OCI-M2 (cell line): ENCODE measurements at regions not wholly inside any gene's neighbourhood (a gene's known extent, or its start where the extent isn't known, plus 50 kb on each side); places are given as distances from the start of the nearest gene placed in this dataset.

Source experiments
- DNase-seq: peaks from one replicate; lab custom pipeline; 2025; ENCODE audit not compliant: unreplicated experiment; lab: John Stamatoyannopoulos, UW

DNA sequence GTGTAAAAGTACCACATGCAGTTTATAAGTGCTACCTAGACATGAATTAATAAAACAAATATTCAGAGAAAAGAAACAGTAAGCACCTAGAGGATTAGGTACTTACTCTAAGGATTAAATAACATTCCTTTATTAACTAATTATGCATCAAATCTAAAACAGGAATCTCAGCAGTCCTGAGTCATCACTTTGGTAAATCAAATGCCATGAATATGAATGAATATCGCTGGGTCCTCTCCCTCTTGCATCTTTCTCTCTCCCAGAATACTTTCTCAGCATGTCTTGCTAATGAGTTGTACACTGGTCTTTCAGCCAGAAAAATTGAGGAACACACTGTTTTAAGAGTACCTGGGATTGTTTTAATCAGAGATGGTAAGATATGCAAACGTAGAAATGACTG lies 225.5 kb upstream of the NFE2L3 start:
- DNase-seq, result no peak

- no peak for DNase-seq
Observed at GRCh38 chr7:25926891-25927625, 224.9 kb upstream of the NFE2L3 start.

GRCh38 chr7:25927626-25927978 lies 224.4 kb upstream of the NFE2L3 start:
- no peak for DNase-seq

GRCh38 chr7:25928549-25929330 lies 223.3 kb upstream of the NFE2L3 start:
- no peak for DNase-seq

DNA sequence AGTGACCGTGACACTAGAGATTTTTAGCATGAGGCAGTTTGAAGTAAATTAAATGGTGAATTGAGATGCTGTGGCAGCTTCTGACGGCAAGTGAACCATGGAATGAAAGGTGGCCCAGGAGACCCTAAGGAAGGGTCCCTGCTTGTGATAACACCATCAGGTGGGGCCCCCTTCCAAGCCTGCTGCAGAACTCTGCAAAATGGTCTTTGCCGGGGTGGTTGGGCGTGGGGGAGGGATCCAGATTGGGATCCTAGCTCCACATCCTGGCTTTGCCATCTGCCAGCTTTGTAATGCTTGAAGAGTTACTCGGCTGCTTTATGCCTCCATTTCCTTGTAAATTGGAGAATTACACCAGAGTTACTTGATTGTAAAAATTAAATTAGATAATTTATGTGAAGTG lies 222.6 kb upstream of the NFE2L3 start:
- no peak for DNase-seq

DNA sequence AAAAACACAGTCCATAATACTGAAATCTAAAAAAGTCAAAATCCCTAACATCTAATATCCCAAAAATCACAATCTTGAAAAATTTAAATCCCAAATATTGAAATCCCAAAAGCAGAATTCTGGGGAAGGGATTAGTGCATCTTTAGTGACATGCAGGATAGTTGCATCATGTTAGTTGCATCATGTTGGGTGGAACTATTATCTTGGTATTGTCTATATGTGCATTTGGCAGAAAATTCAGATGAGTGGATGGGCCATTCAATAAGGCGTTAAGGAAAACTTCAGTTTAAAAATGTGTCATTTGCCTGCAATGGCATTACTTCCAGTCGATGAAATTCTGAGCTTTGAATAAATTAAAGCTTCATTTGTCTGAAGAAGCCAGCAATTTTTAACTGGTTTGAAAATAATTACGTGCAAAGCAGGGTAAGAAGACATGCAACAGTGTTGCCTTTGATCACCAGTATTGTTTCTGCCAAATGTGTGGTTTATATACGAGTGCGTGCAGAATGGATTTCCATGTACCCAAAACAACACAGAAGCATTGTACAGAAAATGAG lies 221.4 kb upstream of the NFE2L3 start:
- DNase-seq, result no peak

- no peak for DNase-seq
Observed at GRCh38 chr7:25931156-25931555, 220.8 kb upstream of the NFE2L3 start.

DNA sequence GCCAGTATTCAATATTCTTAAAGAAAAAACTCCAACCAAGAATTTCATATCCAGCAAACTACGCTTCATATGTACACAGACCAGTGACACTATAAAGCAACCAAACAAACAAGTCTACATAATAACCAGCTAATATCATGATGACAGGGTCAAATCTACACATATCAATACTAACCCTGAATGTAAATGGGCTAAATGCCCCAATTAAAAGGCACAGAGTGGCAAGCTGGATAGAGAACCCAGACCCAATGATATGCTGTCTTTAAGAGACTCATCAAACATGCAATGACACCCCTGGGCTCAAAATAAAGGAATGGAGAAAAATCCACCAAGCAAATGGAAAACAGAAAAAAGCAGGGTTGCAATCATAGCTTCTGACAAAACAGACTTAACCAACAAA lies 218.1 kb upstream of the NFE2L3 start:
- no peak for DNase-seq

- DNase-seq, result no peak
Observed at GRCh38 chr7:25940086-25940906, 211.7 kb upstream of the NFE2L3 start.

DNA sequence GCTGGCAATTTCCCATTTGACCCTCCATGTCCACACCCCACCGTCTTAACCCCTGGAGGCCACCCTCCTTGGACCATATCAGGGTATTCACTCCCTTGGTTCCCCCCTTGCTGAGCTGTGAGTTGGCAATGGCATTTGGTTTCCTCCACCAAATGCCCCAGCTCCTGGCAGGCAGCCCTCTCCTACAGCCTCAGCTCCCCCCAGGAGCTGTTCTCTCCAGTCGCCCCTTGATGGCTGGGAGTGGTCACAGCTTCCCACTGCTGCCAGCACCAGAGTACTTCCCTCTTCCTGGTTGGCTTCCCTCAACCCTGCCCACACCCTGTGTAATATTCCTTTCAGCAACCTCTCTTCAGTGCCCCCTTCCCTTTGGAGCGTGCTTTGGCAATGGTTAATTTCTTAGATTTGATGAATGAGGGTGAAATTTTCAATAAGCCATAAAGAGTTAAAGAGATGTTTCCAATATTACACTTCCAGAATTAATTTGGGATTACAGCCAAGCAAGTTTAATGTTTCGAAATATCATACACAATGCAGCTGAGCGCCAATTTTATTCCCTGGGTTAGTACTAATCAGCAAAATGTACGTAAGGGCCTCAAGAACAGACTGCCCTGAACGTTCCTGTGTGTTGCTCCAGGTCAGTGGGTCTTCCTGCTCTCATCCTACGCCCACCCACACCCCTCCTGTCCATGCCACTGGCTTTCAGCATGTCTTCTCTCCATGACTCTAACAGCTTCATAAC lies 207.1 kb upstream of the NFE2L3 start:
- DNase-seq, result no peak

DNA sequence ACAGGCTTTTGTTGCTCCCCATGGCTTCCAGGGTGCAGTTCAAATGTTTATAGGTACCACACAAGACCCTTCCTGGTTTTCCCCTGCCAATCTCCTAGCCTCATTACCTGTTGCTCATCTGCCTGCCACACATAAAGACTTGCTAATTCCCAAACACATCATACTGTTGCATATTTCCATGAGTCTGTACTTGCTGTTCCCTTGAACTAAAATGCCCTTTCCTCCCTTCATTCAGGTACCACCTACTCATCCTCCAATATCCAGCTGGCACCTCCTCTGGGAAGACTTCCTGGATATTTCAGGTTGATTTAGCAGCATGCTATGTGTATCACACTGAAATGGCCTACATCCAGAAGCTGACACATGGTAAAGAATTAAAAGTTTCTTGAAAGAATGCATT lies 206.4 kb upstream of the NFE2L3 start:
- DNase-seq, result no peak

- DNase-seq, result no peak
Observed at GRCh38 chr7:25946181-25946580, 205.8 kb upstream of the NFE2L3 start.

DNA sequence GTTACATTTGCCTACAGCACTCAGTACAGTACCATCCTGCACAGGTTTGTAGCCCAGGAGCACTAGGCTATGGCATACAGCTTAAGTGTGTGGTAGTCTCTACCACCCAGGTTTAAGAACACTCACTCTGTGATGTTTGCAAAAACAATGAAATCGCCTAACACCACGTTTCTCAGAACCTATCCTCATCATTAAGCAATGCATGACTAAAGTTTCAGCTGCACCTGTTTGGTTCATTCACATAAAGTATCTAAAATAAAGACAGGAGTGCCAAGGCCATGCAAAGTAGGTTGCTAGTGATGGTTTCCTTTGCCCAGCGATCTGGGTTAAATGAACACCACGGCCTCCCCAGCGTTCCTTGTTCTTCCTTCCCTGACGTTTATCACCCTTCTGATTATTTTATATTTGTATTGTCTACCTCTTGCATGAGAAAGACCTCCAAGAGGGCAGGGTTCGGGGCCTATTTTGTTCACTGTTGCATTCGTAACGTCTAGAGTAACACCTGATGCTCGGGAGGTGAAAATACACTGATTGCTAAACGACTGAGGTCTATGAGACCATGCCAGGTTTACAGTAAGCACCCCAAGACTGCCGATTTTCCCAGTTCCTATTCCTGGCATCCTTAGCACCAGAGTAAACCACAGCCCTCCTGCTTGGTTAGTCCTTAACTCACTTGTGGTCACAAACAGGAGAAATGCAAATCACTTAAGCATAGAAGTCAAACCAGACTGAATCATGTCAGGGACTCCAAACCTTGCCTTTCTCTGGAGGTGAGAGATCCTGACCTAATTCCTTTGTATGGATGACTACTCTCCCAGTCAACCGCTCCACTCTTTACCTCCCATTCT lies 204.1 kb upstream of the NFE2L3 start:
- DNase-seq, result no peak

DNA sequence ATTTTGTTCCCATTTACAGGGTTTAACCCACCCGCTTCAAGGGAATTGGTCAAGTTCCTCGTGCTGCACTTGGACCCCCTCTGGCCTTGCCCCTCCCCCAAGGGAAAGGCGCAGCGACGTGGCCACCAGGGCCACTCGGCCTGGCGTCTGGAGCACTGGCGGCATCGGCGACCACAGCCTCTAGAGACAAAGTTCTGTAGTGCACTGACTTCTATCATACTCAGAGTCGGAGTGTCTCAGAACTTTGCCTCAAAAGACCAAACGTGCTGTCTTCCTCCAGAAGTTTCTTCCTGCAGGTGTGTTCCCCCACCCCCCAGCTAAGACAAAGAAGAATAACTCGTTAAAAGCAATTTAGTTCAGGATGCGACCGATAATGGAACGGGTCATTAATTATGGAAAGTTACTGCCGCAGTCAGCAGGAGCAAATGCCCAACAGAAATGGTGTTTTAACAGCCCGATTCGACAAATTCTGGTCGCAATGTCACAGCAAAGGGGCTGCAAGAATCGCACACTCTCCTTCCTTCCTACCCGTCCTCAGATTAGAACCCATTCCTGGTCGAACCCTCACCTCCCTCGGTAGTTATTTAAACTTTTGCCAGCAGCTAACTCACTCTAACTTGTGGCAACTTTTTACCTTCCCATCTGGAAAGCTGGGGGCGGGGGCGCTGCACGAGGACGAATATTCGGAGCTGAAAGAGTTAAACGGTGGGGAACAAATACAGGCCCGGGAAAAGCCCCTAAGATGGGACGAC lies 202.1 kb upstream of the NFE2L3 start:
- DNase-seq, result no peak

DNA sequence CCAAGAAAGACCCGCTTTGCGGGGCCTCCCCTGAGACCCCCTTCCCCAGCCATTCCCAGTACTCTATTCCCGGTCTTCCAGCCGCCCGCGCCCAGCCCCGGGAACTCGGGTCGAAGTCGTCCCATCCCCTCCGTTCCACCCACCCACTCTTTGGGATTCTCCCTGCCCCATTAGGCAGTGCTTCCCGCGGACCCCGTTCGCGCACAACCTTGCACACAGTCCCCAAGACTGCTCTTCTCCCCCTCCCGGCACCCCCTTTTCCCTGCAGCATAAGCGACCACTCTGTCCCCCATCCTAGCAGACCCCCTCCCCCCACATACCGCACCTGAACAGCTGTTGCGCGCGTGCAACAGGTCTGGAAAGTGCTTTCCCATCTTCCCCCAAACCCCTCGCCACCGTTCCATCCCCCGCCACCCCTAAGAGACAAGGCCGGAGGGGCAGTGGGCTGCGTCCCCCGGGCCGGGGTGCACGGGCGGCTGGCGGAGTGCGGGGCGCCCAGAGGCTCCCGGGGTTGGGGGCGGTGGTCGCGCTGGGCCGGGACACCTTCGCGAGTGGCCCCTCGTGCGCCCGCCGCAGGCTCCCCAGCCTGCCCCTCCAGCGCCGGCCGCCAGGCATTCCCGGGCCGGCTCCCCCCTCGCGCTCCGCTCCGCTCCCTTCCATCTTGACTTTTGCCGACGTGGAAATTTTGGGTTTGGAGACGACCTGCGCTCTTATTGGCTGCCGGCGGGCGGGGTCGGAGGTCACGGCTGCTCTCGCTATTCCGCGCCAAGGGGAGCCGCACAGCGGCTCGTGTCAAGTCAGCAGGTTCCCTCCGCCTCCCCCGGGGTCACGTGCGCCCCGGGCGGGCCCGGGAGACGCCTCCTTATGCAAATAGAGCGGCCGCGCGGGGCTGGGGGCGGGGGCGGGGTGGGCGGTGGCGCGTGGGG lies 201.2 kb upstream of the NFE2L3 start:
- no peak for DNase-seq

DNA sequence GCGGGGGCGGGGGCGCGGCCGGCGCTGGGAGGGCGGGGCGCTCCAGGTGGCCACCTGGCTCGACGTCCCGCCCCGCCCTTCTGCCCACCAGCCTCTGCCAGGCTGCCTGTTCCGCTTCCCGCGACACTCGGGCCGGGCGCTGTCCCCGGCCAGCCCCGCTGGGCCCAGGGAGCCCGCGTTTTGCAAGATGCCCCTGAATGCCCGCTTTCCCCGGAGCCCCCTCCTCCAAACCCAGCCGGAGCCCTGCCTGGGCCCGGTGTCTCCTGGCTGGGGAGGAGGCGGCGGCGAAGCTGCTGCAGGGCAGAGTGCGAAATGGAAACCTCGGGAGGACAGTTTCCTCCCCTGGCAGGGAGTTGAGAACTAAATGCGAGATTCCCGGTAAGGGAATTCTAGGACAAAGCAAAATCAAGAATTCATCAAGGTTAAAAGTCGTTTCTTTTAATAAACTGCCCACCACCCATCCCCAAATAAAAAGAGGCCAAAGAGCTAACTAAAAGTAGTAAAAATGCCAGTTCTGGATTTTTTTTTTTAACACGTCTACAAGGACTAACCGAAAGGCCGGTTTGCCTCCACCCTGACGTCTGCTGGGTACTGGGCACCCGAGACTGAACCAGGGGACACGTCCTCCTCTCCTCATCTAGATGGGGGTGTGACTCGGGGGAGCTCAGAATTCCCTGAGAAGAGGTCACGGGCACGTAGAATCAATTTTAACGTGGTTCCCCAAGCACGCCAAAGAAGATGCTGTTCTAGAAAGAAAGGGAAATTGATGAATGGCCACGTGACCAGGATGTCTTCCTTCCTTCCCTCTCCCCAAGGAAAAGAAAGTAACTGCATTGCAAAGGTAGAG lies 200.4 kb upstream of the NFE2L3 start:
- no peak for DNase-seq
